H9 (cell line): ENCODE measurements at regions not wholly inside any gene's neighbourhood (a gene's known extent, or its start where the extent isn't known, plus 50 kb on each side); places are given as distances from the start of the nearest gene placed in this dataset.

Experiments
- DNase-seq: peaks from one replicate; pipeline ENCODE4 v3.0.0-alpha.2; 2017
- H2AFZ ChIP-seq: one replicate; pipeline ENCODE4 v1.6.1; 2013; ENCODE audit warnings: mild to moderate bottlenecking, low read length, control low read depth, moderate library complexity
- H2AK5ac ChIP-seq: 2 replicates; pipeline ENCODE4 v1.6.1; 2013; ENCODE audit warnings: low read length, control low read depth, mixed read lengths; ENCODE audit not compliant: insufficient read length
- H2BK120ac ChIP-seq: one replicate; pipeline ENCODE4 v1.6.1; 2013; ENCODE audit warnings: low read depth, mild to moderate bottlenecking, low read length, control low read depth, inconsistent platforms; ENCODE audit not compliant: poor library complexity, severe bottlenecking
- H2BK12ac ChIP-seq: 2 replicates; pipeline ENCODE4 v1.6.1; 2013; ENCODE audit warnings: low read length, control low read depth, mixed read lengths, low read depth; ENCODE audit not compliant: insufficient read length
- H2BK15ac ChIP-seq: 2 replicates; pipeline ENCODE4 v1.6.1; 2013; ENCODE audit warnings: low read depth, low read length, control low read depth
- H2BK20ac ChIP-seq: one replicate; pipeline ENCODE4 v1.6.1; 2013; ENCODE audit warnings: low read depth, mild to moderate bottlenecking, low read length, control low read depth, inconsistent platforms; ENCODE audit not compliant: poor library complexity, severe bottlenecking
- H2BK5ac ChIP-seq: 2 replicates; pipeline ENCODE4 v1.6.1; 2013; ENCODE audit warnings: low read length, control low read depth, mixed read lengths; ENCODE audit not compliant: insufficient read length
- H3K14ac ChIP-seq: 2 replicates; pipeline ENCODE4 v1.6.1; 2013; ENCODE audit warnings: low read length, control low read depth; ENCODE audit not compliant: insufficient read depth
- H3K18ac ChIP-seq: 2 replicates; pipeline ENCODE4 v1.6.1; 2013; ENCODE audit warnings: low read depth, mild to moderate bottlenecking, mixed read lengths, low read length, control low read depth; ENCODE audit not compliant: insufficient read length
- H3K23ac ChIP-seq: 2 replicates; pipeline ENCODE4 v1.6.1; 2013; ENCODE audit warnings: low read length, control low read depth, mixed read lengths, low read depth; ENCODE audit not compliant: insufficient read length
- H3K23me2 ChIP-seq: 2 replicates; pipeline ENCODE4 v1.6.1; 2013; ENCODE audit warnings: low read depth, mild to moderate bottlenecking, mixed read lengths, low read length, control low read depth; ENCODE audit not compliant: insufficient read length, poor library complexity, severe bottlenecking
- H3K27ac ChIP-seq: 2 replicates; pipeline ENCODE4 v1.5.1; 2013; ENCODE audit warnings: low read length, control low read depth, mixed read lengths, low read depth; ENCODE audit not compliant: insufficient read length
- H3K27me3 ChIP-seq: 2 replicates; pipeline ENCODE4 v1.6.1; 2013; ENCODE audit warnings: low read length, control low read depth, inconsistent platforms; ENCODE audit not compliant: insufficient read depth
- H3K4ac ChIP-seq: 2 replicates; pipeline ENCODE4 v1.6.1; 2013; ENCODE audit warnings: low read depth, mild to moderate bottlenecking, control low read depth, inconsistent platforms, low read length, moderate library complexity
- H3K4me1 ChIP-seq: 2 replicates; pipeline ENCODE4 v1.6.1; 2013; ENCODE audit warnings: low read length, control low read depth, inconsistent platforms; ENCODE audit not compliant: insufficient read depth
- H3K4me2 ChIP-seq: 2 replicates; pipeline ENCODE4 v1.6.1; 2013; ENCODE audit warnings: low read length, control low read depth, mixed read lengths; ENCODE audit not compliant: insufficient read length, insufficient read depth
- H3K56ac ChIP-seq: 2 replicates; pipeline ENCODE4 v1.6.1; 2013; ENCODE audit warnings: low read depth, mild to moderate bottlenecking, mixed read lengths, low read length, control low read depth; ENCODE audit not compliant: insufficient read length
- H3K79me1 ChIP-seq: 2 replicates; pipeline ENCODE4 v1.6.1; 2013; ENCODE audit warnings: low read depth, mild to moderate bottlenecking, moderate library complexity, low read length, control low read depth, inconsistent platforms; ENCODE audit not compliant: insufficient read depth, poor library complexity, severe bottlenecking
- H3K79me2 ChIP-seq: 2 replicates; pipeline ENCODE4 v1.6.1; 2013; ENCODE audit warnings: low read length, control low read depth, inconsistent platforms; ENCODE audit not compliant: insufficient read depth
- H3K9ac ChIP-seq: 2 replicates; pipeline ENCODE4 v1.6.1; 2013; ENCODE audit warnings: low read length, control low read depth, mixed read lengths; ENCODE audit not compliant: insufficient read length; ENCODE audit errors: extremely low read depth
- H3K9me3 ChIP-seq: one replicate; pipeline ENCODE4 v1.6.1; 2013; ENCODE audit warnings: low read depth, low read length, inconsistent platforms; ENCODE audit not compliant: control insufficient read depth
- H3T11ph ChIP-seq: one replicate; pipeline ENCODE4 v1.6.1; 2013; ENCODE audit warnings: mild to moderate bottlenecking, low read length, control low read depth, inconsistent platforms
- H4K20me1 ChIP-seq: one replicate; pipeline ENCODE4 v1.6.1; 2013; ENCODE audit not compliant: control insufficient read depth, insufficient read length, insufficient read depth
- H4K5ac ChIP-seq: 2 replicates; pipeline ENCODE4 v1.6.1; 2013; ENCODE audit warnings: low read depth, mild to moderate bottlenecking, mixed read lengths, low read length, control low read depth; ENCODE audit not compliant: insufficient read length
- H4K8ac ChIP-seq: replicated peaks from 2 replicates; pipeline ENCODE4 v1.6.1; 2013; ENCODE audit warnings: low read length, control low read depth, mixed read lengths, low read depth; ENCODE audit not compliant: insufficient read length
- H4K91ac ChIP-seq: 2 replicates; pipeline ENCODE4 v1.6.1; 2013; ENCODE audit warnings: low read depth, mild to moderate bottlenecking, moderate library complexity, mixed read lengths, low read length, control low read depth; ENCODE audit not compliant: insufficient read length
- H3K27ac Mint-ChIP-seq, 3 experiments: 2 replicates in 2 of 3; 3 replicates in 1 of 3; pipeline ENCODE4 v1.8.0; 2020 to 2021; ENCODE audit warnings: mixed read lengths in 3 of 3, mild to moderate bottlenecking in 1 of 3, moderate library complexity in 1 of 3
- H3K27me3 Mint-ChIP-seq: 2 replicates; pipeline ENCODE4 v1.8.0; 2021; ENCODE audit warnings: low read depth, mild to moderate bottlenecking, moderate library complexity, mixed read lengths
- H3K36me3 Mint-ChIP-seq, 3 experiments: 2 replicates in 2 of 3; 3 replicates in 1 of 3; pipeline ENCODE4 v1.8.0; 2020 to 2021; ENCODE audit warnings: low read depth in 3 of 3, mixed read lengths in 3 of 3; ENCODE audit not compliant: insufficient read depth in 1 of 3
- H3K4me1 Mint-ChIP-seq, 2 experiments: 2 replicates each; pipeline ENCODE4 v1.8.0; 2020; ENCODE audit warnings: mixed read lengths in 2 of 2
- H3K4me3 Mint-ChIP-seq, 2 experiments: 2 replicates in 1 of 2; 3 replicates in 1 of 2; pipeline ENCODE4 v1.8.0; 2020 to 2021; ENCODE audit warnings: mild to moderate bottlenecking in 2 of 2, mixed read lengths in 2 of 2, moderate library complexity in 1 of 2
- H3K9me3 Mint-ChIP-seq, 2 experiments: 2 replicates in 1 of 2; 3 replicates in 1 of 2; pipeline ENCODE4 v1.8.0; 2020; ENCODE audit warnings: mild to moderate bottlenecking in 2 of 2, mixed read lengths in 2 of 2, moderate library complexity in 1 of 2
- WGBS: extraction: QIAGEN DNeasy Blood & Tissue Kit; methylation state at CpG from one replicate; pipeline ENCODE4 v1.1.7; 2013; ENCODE audit warnings: missing lambda C conversion rate, low lambda C conversion rate, mixed read lengths; ENCODE audit not compliant: insufficient read length; ENCODE audit errors: extremely low coverage; 5-methylcytosine and 5-hydroxymethylcytosine counted together
- TF ChIP-seq, protein P1 (sequence below): fragments of 200-600 bp; sonication (generic); conservative IDR thresholded peaks from 3 replicates; pipeline ENCODE4 v1.8.0; 2021; ENCODE audit warnings: antibody characterized with exemption, mild to moderate bottlenecking

DNA sequence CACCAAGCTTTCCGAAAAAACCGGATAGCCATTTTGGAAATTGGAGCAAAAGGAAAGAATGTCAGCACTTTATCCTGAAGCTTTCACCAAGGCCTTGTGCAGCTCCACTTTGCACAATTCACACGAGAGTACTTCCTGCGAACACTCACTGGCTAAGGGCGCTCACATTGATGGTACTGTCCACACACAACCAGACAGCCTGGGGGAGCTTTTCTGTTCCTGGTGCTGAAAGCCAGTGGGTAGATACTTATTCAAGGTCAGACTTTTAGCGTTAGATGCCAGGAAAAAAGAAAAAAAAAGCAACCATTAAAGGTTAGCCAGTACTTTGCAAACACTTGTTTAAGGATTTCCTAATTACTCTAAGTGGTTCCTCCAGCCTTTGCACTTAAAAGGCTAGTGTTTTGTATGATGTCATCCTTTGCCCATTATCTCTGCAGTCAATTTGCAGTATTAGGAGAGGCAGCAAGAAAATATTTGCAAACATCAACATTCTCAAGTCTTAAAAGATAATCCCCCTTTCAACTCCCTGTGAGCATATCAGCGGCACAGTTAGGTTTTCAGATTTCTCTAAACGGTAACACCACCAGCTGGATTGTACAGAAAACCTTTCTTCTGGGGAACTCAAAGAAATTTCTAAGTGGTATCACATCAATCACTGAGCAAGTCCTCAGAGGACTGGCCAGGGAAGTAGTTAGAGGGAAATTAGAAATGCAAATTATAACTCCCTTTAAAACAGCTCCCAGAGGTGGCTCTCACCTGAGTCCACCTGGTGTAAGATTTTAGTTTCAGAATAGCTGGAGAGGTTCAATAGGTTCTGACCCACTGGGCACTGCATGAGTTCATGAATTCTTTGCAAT is 243.4 kb upstream of the IRX5 start:
- Histone ChIP-seq H3K4me1 (peaks cover 3% of the 10 kb centered on the region; the same call in 1 of the 2 replicates), H3K79me2 (no peaks in the 10 kb centered on the region), H3K18ac (no peak overlapping the region), H2AK5ac (no peak overlapping the region), H3K27me3 (no peaks in the 10 kb centered on the region), H3K9me3 (no peaks in the 10 kb centered on the region), H3K4me2 (no peak overlapping the region), H2BK12ac (no peak overlapping the region), H3K14ac (no peak overlapping the region), H2BK15ac (no peak overlapping the region), H4K20me1 (no peaks in the 10 kb centered on the region), H3K27ac (no peak overlapping the region), H2AFZ (no peak overlapping the region), H2BK20ac (no peak overlapping the region), H3K23me2 (no peaks in the 10 kb centered on the region), H3K23ac (no peak overlapping the region), H3K79me1 (no peaks in the 10 kb centered on the region), H4K91ac (no peak overlapping the region), H3K9ac (no peak overlapping the region), H3T11ph (no peak overlapping the region), H3K56ac (no peak overlapping the region), H4K8ac (no peak overlapping the region), H2BK120ac (no peak overlapping the region), H3K4ac (no peak overlapping the region), H4K5ac (no peak overlapping the region), H2BK5ac (no peak overlapping the region)
- Mint-ChIP-seq H3K4me1 (peaks cover 29 to 31% of the 10 kb centered on the region in 2 experiments), H3K36me3 (no peaks in the 10 kb centered on the region), H3K9me3 (no peaks in the 10 kb centered on the region; a peak in 2 of 5 replicates), H3K27me3 (peaks cover 17% of the 10 kb centered on the region), H3K4me3 (no peak overlapping the region), H3K27ac (peak overlapping the region in 1 of 3 experiments; percentile 45; a peak in 1 of 7 replicates)
- TF ChIP-seq, protein P1, sequence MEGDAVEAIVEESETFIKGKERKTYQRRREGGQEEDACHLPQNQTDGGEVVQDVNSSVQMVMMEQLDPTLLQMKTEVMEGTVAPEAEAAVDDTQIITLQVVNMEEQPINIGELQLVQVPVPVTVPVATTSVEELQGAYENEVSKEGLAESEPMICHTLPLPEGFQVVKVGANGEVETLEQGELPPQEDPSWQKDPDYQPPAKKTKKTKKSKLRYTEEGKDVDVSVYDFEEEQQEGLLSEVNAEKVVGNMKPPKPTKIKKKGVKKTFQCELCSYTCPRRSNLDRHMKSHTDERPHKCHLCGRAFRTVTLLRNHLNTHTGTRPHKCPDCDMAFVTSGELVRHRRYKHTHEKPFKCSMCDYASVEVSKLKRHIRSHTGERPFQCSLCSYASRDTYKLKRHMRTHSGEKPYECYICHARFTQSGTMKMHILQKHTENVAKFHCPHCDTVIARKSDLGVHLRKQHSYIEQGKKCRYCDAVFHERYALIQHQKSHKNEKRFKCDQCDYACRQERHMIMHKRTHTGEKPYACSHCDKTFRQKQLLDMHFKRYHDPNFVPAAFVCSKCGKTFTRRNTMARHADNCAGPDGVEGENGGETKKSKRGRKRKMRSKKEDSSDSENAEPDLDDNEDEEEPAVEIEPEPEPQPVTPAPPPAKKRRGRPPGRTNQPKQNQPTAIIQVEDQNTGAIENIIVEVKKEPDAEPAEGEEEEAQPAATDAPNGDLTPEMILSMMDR: no peak
- no peak for DNase-seq
- WGBS: no CpG with 5 or more reads among the region's 8 CpGs
